NCI-H510A treated with DMSO at 0.1 percent for 48 hours (cell line): ENCODE measurements at regions not wholly inside any gene's neighbourhood (a gene's known extent, or its start where the extent isn't known, plus 50 kb on each side); places are given as distances from the start of the nearest gene placed in this dataset.
"Not testable (repeated sequence)": the region's sequence is repeated elsewhere in the genome, so short reads cannot be mapped to it uniquely, and the experiment has no call there.

Experiments
- DNase-seq: peaks from one replicate; lab custom pipeline; 2025; lab: John Stamatoyannopoulos, UW

DNA sequence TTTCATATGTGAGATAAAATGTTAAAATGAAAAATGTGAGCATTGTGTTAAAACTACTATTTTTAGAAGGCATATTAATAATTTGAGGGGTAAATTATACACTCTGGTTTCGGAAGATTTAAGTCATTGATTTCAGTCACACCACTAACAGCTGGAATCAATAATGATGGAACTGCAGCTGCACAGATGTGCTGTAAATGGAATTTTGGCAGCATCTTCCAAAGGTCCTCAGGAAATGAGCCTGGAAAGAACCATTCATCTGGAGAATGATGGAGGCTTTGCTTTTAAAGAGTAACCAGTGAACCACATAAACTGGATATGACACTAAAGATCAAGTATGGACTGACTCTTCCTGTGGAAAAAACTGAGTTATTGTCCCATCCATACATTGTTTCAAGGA is 759.0 kb upstream of the EPHA5 start:
- DNase-seq: no peak

- no peak for DNase-seq
Measured at GRCh38 chr4:66416425-66416824, 746.1 kb upstream of the EPHA5 start.

- no peak for DNase-seq
Measured at GRCh38 chr4:66404141-66404540, 733.9 kb upstream of the EPHA5 start.

GRCh38 chr4:66376921-66377320 is 706.6 kb upstream of the EPHA5 start:
- DNase-seq: no peak

GRCh38 chr4:66376396-66376795 is 706.1 kb upstream of the EPHA5 start:
- DNase-seq: no peak

- no peak for DNase-seq
Measured at GRCh38 chr4:66373268-66373667, 703.0 kb upstream of the EPHA5 start.

GRCh38 chr4:66372706-66373105 is 702.4 kb upstream of the EPHA5 start:
- DNase-seq: no peak

DNA sequence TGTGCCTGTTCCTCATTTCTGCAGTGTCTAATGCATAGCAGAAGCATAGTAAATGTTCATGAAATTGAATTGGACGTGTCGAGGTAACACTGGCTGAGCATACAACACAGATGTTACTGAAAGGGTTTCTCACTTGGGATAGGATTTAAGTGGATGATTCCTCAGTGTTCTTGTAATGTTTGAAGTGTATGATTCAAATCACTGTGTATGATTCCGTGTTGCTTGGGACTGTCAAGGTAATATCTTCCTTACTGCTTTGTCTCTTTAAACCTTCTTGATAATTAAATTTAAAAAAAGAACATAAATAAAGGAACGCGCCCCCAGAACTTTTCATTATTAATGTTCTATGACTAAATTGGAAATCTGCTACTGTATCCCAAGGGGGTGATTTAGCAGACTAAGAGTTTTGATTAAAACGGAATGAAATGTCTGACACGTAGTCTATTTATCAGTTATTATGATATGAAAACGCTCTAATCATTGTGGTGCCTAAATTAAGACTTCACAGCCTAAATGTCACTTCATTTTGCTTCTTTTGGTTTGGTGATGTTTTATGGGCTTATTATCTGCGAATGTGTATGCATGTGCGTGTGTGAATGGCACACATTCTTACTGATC is 696.9 kb upstream of the EPHA5 start:
- DNase-seq: no peak

DNA sequence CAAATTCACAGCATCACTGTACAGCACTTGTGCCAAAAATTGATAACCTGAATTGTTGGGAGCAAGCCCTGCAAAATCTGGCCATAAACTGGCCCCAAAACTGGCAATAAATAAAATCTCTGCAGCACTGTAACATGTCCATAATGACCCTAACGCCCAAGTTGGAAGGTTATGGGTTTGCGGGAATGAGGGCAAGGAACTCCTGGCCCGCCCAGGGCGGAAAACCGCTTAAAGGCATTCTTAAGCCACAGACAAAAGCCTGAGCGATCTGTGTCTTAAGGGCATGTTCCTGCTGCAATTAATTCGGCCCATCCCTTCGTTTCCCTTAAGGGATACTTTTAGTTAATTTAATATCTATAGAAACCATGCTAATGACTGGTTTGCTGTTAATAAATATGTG is 690.1 kb upstream of the EPHA5 start:
- not testable (repeated sequence) for DNase-seq

DNA sequence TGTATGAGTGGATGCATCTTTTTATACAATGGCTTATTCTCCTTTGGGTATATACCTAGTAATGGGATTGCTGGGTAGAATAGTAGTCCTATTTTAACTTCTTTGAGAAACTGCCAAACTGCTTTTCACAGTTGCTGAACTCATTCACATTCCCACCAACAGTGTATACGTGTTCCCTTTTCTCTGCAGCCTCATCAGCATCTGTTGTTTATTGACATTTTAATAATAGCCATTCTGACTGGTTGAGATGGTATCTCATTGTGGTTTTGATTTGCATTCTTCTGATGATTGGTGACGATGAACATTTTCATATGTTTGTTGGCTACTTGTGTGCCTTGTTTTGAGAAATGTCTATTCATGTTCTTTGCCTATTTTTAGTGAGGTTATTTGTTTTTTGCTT is 687.0 kb upstream of the EPHA5 start:
- no peak for DNase-seq

GRCh38 chr4:66355328-66355727 is 685.0 kb upstream of the EPHA5 start:
- DNase-seq: no peak

- no peak for DNase-seq
Measured at GRCh38 chr4:66351761-66352160, 681.5 kb upstream of the EPHA5 start.

- DNase-seq: no peak
Measured at GRCh38 chr4:66340286-66340893, 670.1 kb upstream of the EPHA5 start.

DNA sequence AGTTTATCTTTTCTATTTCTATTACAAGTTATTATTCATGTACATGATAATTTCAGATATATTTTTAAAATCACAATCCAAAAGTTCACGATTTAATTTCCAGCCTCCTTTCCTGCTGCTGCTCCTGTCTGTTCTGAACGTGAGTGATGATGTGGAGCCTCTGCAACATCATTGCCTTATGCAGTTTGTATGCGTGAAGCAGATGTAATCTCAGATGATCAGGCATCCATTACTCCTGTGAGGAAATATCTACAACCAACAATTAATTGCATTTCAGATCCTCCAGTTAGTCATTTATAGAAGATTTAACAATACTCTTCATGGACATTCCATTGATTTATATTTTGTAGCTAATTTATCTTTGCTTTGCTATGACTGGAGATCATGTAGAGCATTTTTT is 668.7 kb upstream of the EPHA5 start:
- DNase-seq: no peak

- DNase-seq: no peak
Measured at GRCh38 chr4:66331761-66332160, 661.5 kb upstream of the EPHA5 start.

DNA sequence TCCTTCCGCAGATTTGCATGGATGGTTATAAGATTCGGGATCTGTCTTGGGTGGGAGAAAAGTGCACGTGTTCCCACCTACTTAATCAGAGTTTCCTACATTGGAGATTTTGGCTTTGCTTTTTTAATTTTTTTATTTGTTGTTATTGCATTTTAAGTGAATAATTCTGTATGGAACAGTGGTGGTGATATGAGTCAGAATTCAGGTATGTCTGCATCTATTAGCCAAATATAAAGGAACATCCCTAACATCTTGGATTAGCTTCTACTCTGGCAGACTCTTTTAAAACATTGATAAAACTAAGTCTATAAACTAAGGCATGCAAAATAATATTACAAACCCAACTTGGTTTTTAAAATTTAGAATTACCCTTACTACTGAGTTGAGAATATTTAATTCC is 659.8 kb upstream of the EPHA5 start:
- DNase-seq: no peak

- no peak for DNase-seq
Measured at GRCh38 chr4:66328803-66329574, 658.7 kb upstream of the EPHA5 start.

DNA sequence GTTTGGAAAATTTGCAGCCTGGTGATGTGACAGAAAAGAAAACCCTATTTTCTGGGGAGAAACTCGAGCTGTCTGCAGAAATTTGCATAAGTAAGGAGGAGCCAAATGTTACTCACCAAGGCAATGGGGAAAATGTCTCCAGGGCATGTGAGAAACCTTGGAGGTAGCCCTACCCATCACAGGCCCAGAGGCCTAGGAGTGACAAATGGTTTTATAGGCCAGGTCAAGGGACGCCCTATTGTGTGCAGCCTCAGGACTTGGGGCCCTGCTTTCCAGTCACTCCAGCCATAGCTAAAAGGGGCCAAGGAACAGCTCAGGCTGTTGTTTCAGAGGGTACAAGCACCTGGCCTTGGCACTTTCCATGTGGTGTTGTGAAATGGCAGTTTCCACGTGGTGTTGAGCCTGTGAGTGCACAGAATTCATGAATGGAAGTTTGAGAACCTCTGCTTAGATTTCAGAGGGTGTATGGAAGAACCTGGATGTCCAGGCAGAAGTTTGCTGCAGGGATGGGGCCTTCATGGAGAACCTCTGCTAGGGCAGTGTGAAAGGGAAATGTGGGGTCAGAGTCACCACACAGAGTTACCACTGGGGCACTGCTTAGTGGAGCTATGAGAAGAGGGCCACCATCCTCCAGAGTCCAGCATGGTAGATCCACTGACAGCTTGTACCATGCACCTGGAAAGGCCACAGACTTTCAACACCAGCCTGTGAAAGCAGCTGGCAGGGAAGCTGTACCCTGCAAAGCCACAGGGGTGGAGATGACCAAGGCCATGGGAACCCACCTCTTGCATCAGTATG is 637.6 kb upstream of the EPHA5 start:
- no peak for DNase-seq

- DNase-seq: no peak
Measured at GRCh38 chr4:66300336-66300934, 630.1 kb upstream of the EPHA5 start.

GRCh38 chr4:66298569-66298968 is 628.3 kb upstream of the EPHA5 start:
- no peak for DNase-seq

- DNase-seq: no peak
Measured at GRCh38 chr4:66297703-66298102, 627.4 kb upstream of the EPHA5 start.

GRCh38 chr4:66294638-66295037 is 624.3 kb upstream of the EPHA5 start:
- no peak for DNase-seq
